Natural killer cell (primary cell): ENCODE measurements at regions not wholly inside any gene's neighbourhood (a gene's known extent, or its start where the extent isn't known, plus 50 kb on each side); places are given as distances from the start of the nearest gene placed in this dataset.

Experiments
- ATAC-seq, 3 donors: fragments of 150-1000 bp in 2 of 3; fragments of 200-7000 bp in 1 of 3; cut with Tn5 transposase; 1 replicate in 1 of 3; 2 replicates in 2 of 3; pipeline ENCODE4 v1.10.0; 2021; ENCODE audit warnings: mild to moderate bottlenecking in 2 of 3, moderate library complexity in 2 of 3
- DNase-seq, 2 donors: peaks; one replicate each; pipeline versions ENCODE4 v3.0.0 to v3.0.0-alpha.2; 2013 to 2021; ENCODE audit warnings: mixed read lengths in 1 of 2
- H3K27ac ChIP-seq: one replicate; pipeline ENCODE4 v1.5.1; 2013; ENCODE audit warnings: mild to moderate bottlenecking, low read length
- H3K27me3 ChIP-seq: one replicate; pipeline ENCODE4 v1.6.1; 2013; ENCODE audit warnings: low read length; ENCODE audit not compliant: control insufficient read depth, insufficient read depth
- H3K36me3 ChIP-seq: one replicate; pipeline ENCODE4 v1.6.1; 2013; ENCODE audit warnings: low read length; ENCODE audit not compliant: control insufficient read depth, insufficient read depth
- H3K4me1 ChIP-seq: one replicate; pipeline ENCODE4 v1.6.1; 2013; ENCODE audit warnings: low read length; ENCODE audit not compliant: control insufficient read depth, insufficient read depth
- H3K4me3 ChIP-seq: one replicate; pipeline ENCODE4 v1.5.1; 2013; ENCODE audit warnings: low read length
- H3K9me3 ChIP-seq: one replicate; pipeline ENCODE4 v1.6.1; 2013; ENCODE audit warnings: low read length; ENCODE audit not compliant: control insufficient read depth, insufficient read depth
- H3K27ac Mint-ChIP-seq, 2 donors: one replicate each; pipeline ENCODE4 v1.8.0; 2022; ENCODE audit warnings: mild to moderate bottlenecking in 2 of 2, mixed read lengths in 2 of 2, moderate library complexity in 1 of 2
- H3K27me3 Mint-ChIP-seq, 2 donors: one replicate each; pipeline ENCODE4 v1.8.0; 2022; ENCODE audit warnings: low read depth in 2 of 2, mixed read lengths in 2 of 2
- H3K36me3 Mint-ChIP-seq: one replicate; pipeline ENCODE4 v1.8.0; 2022; ENCODE audit warnings: mixed read lengths
- H3K4me1 Mint-ChIP-seq, 2 donors: one replicate each; pipeline ENCODE4 v1.8.0; 2022; ENCODE audit warnings: mixed read lengths in 2 of 2
- H3K4me3 Mint-ChIP-seq: one replicate; pipeline ENCODE4 v1.8.0; 2022; ENCODE audit warnings: mild to moderate bottlenecking, moderate library complexity, mixed read lengths
- H3K9me3 Mint-ChIP-seq, 2 donors: one replicate each; pipeline ENCODE4 v1.8.0; 2022; ENCODE audit warnings: mixed read lengths in 2 of 2
- WGBS: methylation state at CpG from one replicate; pipeline ENCODE4 v1.1.7; 2013; ENCODE audit warnings: missing lambda C conversion rate; ENCODE audit not compliant: insufficient coverage; 5-methylcytosine and 5-hydroxymethylcytosine counted together
- intact Hi-C: fragments of 100-400 bp; cut with micrococcal nuclease; formaldehyde crosslinking; loops from one replicate; pipeline ENCODE4 v1.14.2; 2022
- TF ChIP-seq, protein P1 (sequence below): fragments of 200-600 bp; IDR thresholded peaks from one replicate; pipeline ENCODE4 v1.8.0; 2022; ENCODE audit warnings: antibody characterized with exemption

GRCh38 chr3:79937567-79937966 lies 169.8 kb upstream of the ROBO1 start:
- no peaks in the 10 kb centered on the region for H3K4me1 Mint-ChIP-seq

DNA sequence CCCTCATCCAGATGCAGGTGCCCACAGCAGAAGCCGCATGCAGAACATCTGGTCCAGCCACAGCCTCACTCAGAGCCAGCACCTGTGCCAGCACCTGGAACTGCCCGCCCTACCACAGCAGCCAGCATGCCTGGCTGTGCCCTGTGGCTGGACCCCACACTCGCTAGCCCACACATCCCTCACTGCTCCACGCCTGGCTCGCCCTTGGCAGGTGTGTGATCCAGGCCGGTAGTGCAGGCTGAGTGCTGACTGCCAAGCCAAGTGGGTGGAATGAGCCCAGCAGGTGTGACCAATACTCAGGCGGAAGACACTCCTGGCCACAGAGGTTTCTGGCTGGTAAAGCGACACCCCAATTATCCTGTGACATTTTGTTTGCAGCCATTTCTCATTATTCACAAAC lies 162.4 kb upstream of the ROBO1 start:
- no peak for ATAC-seq
- Mint-ChIP-seq H3K9me3 (peaks cover 3 to 11% of the 10 kb centered on the region in 2 donors), H3K27ac (no peak overlapping the region), H3K36me3 (no peaks in the 10 kb centered on the region), H3K4me1 (no peaks in the 10 kb centered on the region), H3K27me3 (no peaks in the 10 kb centered on the region), H3K4me3 (no peak overlapping the region)
- intact Hi-C loops, result no loop called here
- TF ChIP-seq, protein P1, sequence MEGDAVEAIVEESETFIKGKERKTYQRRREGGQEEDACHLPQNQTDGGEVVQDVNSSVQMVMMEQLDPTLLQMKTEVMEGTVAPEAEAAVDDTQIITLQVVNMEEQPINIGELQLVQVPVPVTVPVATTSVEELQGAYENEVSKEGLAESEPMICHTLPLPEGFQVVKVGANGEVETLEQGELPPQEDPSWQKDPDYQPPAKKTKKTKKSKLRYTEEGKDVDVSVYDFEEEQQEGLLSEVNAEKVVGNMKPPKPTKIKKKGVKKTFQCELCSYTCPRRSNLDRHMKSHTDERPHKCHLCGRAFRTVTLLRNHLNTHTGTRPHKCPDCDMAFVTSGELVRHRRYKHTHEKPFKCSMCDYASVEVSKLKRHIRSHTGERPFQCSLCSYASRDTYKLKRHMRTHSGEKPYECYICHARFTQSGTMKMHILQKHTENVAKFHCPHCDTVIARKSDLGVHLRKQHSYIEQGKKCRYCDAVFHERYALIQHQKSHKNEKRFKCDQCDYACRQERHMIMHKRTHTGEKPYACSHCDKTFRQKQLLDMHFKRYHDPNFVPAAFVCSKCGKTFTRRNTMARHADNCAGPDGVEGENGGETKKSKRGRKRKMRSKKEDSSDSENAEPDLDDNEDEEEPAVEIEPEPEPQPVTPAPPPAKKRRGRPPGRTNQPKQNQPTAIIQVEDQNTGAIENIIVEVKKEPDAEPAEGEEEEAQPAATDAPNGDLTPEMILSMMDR, result no peak
- Histone ChIP-seq H3K27me3 (no peaks in the 10 kb centered on the region), H3K36me3 (no peaks in the 10 kb centered on the region), H3K27ac (no peak overlapping the region), H3K4me3 (no peak overlapping the region), H3K4me1 (no peaks in the 10 kb centered on the region), H3K9me3 (peaks cover 9% of the 10 kb centered on the region)
- DNase-seq, result no peak
- WGBS, result 91% methylated on average over 7 of the region's 8 CpGs

More at GRCh38 chr3:79937567-79937966, 169.8 kb upstream of the ROBO1 start:
- peaks cover 8 to 16% of the 10 kb centered on the region in 2 donors for H3K9me3 Mint-ChIP-seq
- H3K27me3 Mint-ChIP-seq, result no peaks in the 10 kb centered on the region
- H3K36me3 ChIP-seq, result no peaks in the 10 kb centered on the region
- TF ChIP-seq, protein P1, result no peak
- 50% methylated on average over 1 of the region's 1 CpG for WGBS
- H3K27ac Mint-ChIP-seq, result no peak overlapping the region
- ATAC-seq, result no peak
- H3K4me1 ChIP-seq, result no peaks in the 10 kb centered on the region
- H3K27me3 ChIP-seq, result no peaks in the 10 kb centered on the region
- H3K36me3 Mint-ChIP-seq, result peaks cover 5% of the 10 kb centered on the region
- H3K4me3 ChIP-seq, result no peak overlapping the region
- no peak overlapping the region for H3K4me3 Mint-ChIP-seq
- no peaks in the 10 kb centered on the region for H3K9me3 ChIP-seq
- intact Hi-C loops, result no loop called here
- no peak overlapping the region for H3K27ac ChIP-seq
- no peak for DNase-seq

DNA sequence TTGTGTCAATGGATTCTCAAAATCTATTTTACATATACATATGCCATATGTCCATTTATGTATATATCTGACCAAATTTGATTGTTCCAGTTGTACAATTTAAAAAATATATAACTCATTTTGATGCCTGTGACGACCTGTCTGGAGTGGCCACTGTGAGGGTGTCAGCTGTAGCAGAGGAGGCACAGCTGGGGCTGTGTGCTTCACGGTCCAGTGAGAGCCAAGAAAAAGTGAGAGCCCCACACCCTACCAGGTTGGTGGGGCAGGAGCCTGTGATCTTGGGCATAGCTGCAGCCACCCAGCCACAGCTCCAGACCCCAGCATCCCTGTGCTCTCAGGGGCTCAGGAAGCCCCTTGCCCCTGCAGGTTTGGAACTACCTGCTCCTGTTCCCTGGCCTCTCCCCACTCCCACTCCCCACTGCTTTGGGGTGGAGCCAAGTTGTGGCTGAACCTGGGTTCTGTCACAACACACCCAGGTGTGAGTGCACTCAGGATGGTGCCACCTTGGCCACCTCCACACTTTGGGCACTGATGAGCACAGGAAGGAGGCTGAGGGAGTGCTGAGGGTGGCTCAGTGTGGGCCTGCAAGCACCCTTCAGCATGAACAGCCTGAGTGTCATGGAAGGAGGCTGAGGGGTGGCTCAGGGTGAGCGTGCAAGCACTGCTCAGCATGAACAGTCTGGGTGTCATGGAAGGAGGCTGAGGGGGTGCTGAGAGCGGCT lies 161.1 kb upstream of the ROBO1 start:
- H3K4me1 ChIP-seq, result no peaks in the 10 kb centered on the region
- H3K4me1 Mint-ChIP-seq, result no peaks in the 10 kb centered on the region
- TF ChIP-seq, protein P1, result no peak
- intact Hi-C loops, result no loop called here
- H3K27me3 Mint-ChIP-seq, result no peaks in the 10 kb centered on the region
- peaks cover 9% of the 10 kb centered on the region for H3K9me3 ChIP-seq
- no peak overlapping the region for H3K27ac ChIP-seq
- DNase-seq (no peak), ATAC-seq (peak in 1 of 3 donors; percentile 21)
- no peaks in the 10 kb centered on the region for H3K36me3 Mint-ChIP-seq
- H3K27ac Mint-ChIP-seq, result no peak overlapping the region
- H3K27me3 ChIP-seq, result no peaks in the 10 kb centered on the region
- 72% methylated on average over 4 of the region's 4 CpGs for WGBS
- peaks cover 5 to 11% of the 10 kb centered on the region in 2 donors for H3K9me3 Mint-ChIP-seq
- H3K36me3 ChIP-seq, result no peaks in the 10 kb centered on the region
- H3K4me3 Mint-ChIP-seq, result no peak overlapping the region
- H3K4me3 ChIP-seq, result no peak overlapping the region

DNA sequence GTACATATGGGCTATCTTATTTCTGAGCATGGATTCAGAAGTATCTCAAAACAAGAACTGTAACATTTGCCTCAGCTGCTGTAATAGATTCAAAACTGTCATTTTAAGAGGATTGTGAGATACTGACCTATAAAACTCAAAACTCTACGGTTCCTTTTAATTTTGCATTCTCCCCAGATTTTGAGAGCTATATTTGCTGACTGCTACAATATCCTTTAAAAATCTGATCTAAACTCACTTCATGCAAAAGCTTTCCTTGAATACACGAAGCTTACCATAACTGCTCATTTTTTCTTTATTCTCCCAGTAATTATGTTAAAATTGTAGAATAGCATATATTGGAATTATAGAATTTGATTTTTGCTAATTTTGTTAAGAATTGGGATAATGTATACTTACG lies 158.7 kb upstream of the ROBO1 start:
- WGBS, result 69% methylated on average over 1 of the region's 3 CpGs
- H3K4me3 Mint-ChIP-seq, result no peak overlapping the region
- intact Hi-C loops, result no loop called here

More for the DNA sequence above, 158.7 kb upstream of the ROBO1 start:
- H3K27me3 Mint-ChIP-seq, result no peaks in the 10 kb centered on the region
- H3K36me3 ChIP-seq, result no peaks in the 10 kb centered on the region
- no peak overlapping the region for H3K27ac ChIP-seq
- H3K9me3 Mint-ChIP-seq, result peaks cover 5 to 12% of the 10 kb centered on the region in 2 donors
- no peak overlapping the region for H3K4me3 ChIP-seq
- no peaks in the 10 kb centered on the region for H3K4me1 ChIP-seq
- no peak for DNase-seq
- TF ChIP-seq, protein P1, result no peak
- ATAC-seq, result no peak
- H3K27ac Mint-ChIP-seq, result no peak overlapping the region
- no peaks in the 10 kb centered on the region for H3K27me3 ChIP-seq
- H3K9me3 ChIP-seq, result peaks cover 9% of the 10 kb centered on the region
- no peaks in the 10 kb centered on the region for H3K36me3 Mint-ChIP-seq
- no peaks in the 10 kb centered on the region for H3K4me1 Mint-ChIP-seq
